HEK293 (cell line): ENCODE measurements at regions not wholly inside any gene's neighbourhood (a gene's known extent, or its start where the extent isn't known, plus 50 kb on each side); places are given as distances from the start of the nearest gene placed in this dataset.

Experiments used
- CTCF ChIA-PET: fragments of 350-600 bp; formaldehyde crosslinking; extraction: SDS; loops from one replicate; lab custom pipeline; 2021; ENCODE audit warnings: antibody characterized with exemption; lab: Yijun Ruan, JAX
- POLR2A ChIA-PET: fragments of 300-600 bp; formaldehyde crosslinking; extraction: SDS; loops from one replicate; lab custom pipeline; 2020; ENCODE audit warnings: antibody characterized with exemption, inconsistent platforms; lab: Yijun Ruan, JAX
- H3K27ac ChIP-seq: fragments of 200-500 bp; sonication (Bioruptor generic); 2 replicates; pipeline ENCODE4 v1.5.1; 2014; ENCODE audit warnings: low read depth, low read length, control low read depth, inconsistent platforms; ENCODE audit errors: extremely low read depth
- H3K36me3 ChIP-seq, 2 experiments: fragments of 200-500 bp in 1 of 2; sonication (Bioruptor generic) in 1 of 2; 1 replicate in 1 of 2; 2 replicates in 1 of 2; pipeline ENCODE4 v1.5.1; 2014 to 2017; ENCODE audit warnings: inconsistent platforms in 2 of 2, low read length in 2 of 2; ENCODE audit not compliant: control insufficient read depth in 2 of 2, insufficient read depth in 1 of 2
- H3K4me1 ChIP-seq: fragments of 200-500 bp; sonication (Bioruptor generic); 2 replicates; pipeline ENCODE4 v1.5.1; 2014; ENCODE audit warnings: mild to moderate bottlenecking, low read length, inconsistent platforms; ENCODE audit not compliant: control insufficient read depth, insufficient read depth
- H3K4me3 ChIP-seq: 2 replicates; pipeline ENCODE4 v1.5.1; 2011; ENCODE audit warnings: low read depth, mild to moderate bottlenecking, control low read depth, low read length, moderate library complexity
- H3K9me3 ChIP-seq: fragments of 200-500 bp; sonication (Bioruptor generic); 2 replicates; pipeline ENCODE4 v1.5.1; 2014; ENCODE audit warnings: low read depth, low read length, inconsistent platforms; ENCODE audit not compliant: control insufficient read depth, insufficient read depth
- PBX3 ChIP-seq: sonication (generic); formaldehyde crosslinking; IDR thresholded peaks from 2 replicates; pipeline ENCODE4 v1.8.1; 2022; ENCODE audit warnings: mild to moderate bottlenecking, moderate library complexity, missing genetic modification reagents
- ZNF549 ChIP-seq: fragments of 450-650 bp; IDR thresholded peaks from 2 replicates; pipeline ENCODE4 v1.5.1; 2018; ENCODE audit warnings: missing biosample characterization, missing genetic modification characterization, mild to moderate bottlenecking, inconsistent platforms, moderate library complexity
- ZNF664 ChIP-seq: fragments of 450-650 bp; formaldehyde crosslinking; IDR thresholded peaks from 2 replicates; pipeline ENCODE4 v1.5.1; 2016; ENCODE audit warnings: missing biosample characterization, missing genetic modification characterization

- Histone ChIP-seq H3K27ac (no peak overlapping the region), H3K4me1 (no peaks in the 10 kb centered on the region), H3K9me3 (no peaks in the 10 kb centered on the region), H3K36me3 (no peaks in the 10 kb centered on the region), H3K4me3 (no peak overlapping the region)
- TF ChIP-seq ZNF664: no peak
- peak; percentile 97 for TF ChIP-seq ZNF549 (tag by site-specific recombination)
- no peak for TF ChIP-seq PBX3
- ChIA-PET POLR2A (no interaction called here), CTCF (no interaction called here)
These were observed 50.8 kb upstream of the RFC3 start for GRCh38 chr13:33767140-33767539.
